ENCODE measurements at regions not wholly inside any gene's neighbourhood (a gene's known extent, or its start where the extent isn't known, plus 50 kb on each side); places are given as distances from the start of the nearest gene placed in this dataset.

- TF ChIP-seq CTCF (conservative IDR thresholded peaks at IDR 0.05; ENCODE audit: low read depth, low read length) (no peak), EZH2phosphoT487 (IDR thresholded peaks at IDR 0.05; ENCODE audit: borderline replicate concordance, low read length) (no peak)
Measured at GRCh38 chr10:52677086-52677485, 95.5 kb downstream of the MBL2 start.
